OCI-LY7 (cell line): ENCODE measurements at regions not wholly inside any gene's neighbourhood (a gene's known extent, or its start where the extent isn't known, plus 50 kb on each side); places are given as distances from the start of the nearest gene placed in this dataset.
"Not testable (repeated sequence)": the region's sequence is repeated elsewhere in the genome, so short reads cannot be mapped to it uniquely, and the experiment has no call there.

Experiments
- BruUV-seq: library from RNA; stranded (reverse); fragments of 400-500 nt; replicated peaks from 2 replicates; lab custom pipeline; 2021; lab: Mats Ljungman, UMichigan
- CTCF ChIA-PET: fragments of 300-600 bp; sonication (Branson Sonifier 250); formaldehyde crosslinking; loops from one replicate; lab custom pipeline; 2022; ENCODE audit warnings: antibody characterized with exemption; ENCODE audit not compliant: unreplicated experiment; lab: Charles Lee
- POLR2A ChIA-PET: fragments of 300-600 bp; sonication (Branson Sonifier 250); formaldehyde crosslinking; loops from one replicate; lab custom pipeline; 2022; ENCODE audit warnings: antibody characterized with exemption; lab: Charles Lee
- DNase-seq: peaks from one replicate; pipeline ENCODE4 v3.0.0-alpha.2; 2015; ENCODE audit warnings: low spot score
- H2AFZ ChIP-seq: fragments of 200-600 bp; sonication (generic), shearing (Covaris generic); 2 replicates; pipeline ENCODE4 v1.6.1; 2014; ENCODE audit warnings: mild to moderate bottlenecking, antibody characterized with exemption, low read length, moderate library complexity
- H3K27ac ChIP-seq: fragments of 200-600 bp; sonication (generic); 2 replicates; pipeline ENCODE4 v1.5.1; 2014; ENCODE audit warnings: mixed run types, low read depth, mild to moderate bottlenecking, moderate library complexity, low read length, inconsistent platforms; ENCODE audit not compliant: poor library complexity, severe bottlenecking
- H3K36me3 ChIP-seq: fragments of 200-600 bp; sonication (generic); 2 replicates; pipeline ENCODE4 v1.6.1; 2014; ENCODE audit warnings: mild to moderate bottlenecking, antibody characterized with exemption, low read length, moderate library complexity, mixed read lengths; ENCODE audit not compliant: insufficient read depth
- H3K4me1 ChIP-seq: fragments of 200-600 bp; sonication (generic); 2 replicates; pipeline ENCODE4 v1.5.1; 2014; ENCODE audit warnings: mild to moderate bottlenecking, low read length; ENCODE audit not compliant: insufficient read depth, poor library complexity, severe bottlenecking
- H3K4me2 ChIP-seq: fragments of 200-600 bp; sonication (generic); 2 replicates; pipeline ENCODE4 v1.6.1; 2014; ENCODE audit warnings: mild to moderate bottlenecking, low read length
- H3K4me3 ChIP-seq: fragments of 200-600 bp; sonication (generic); 2 replicates; pipeline ENCODE4 v1.5.1; 2014; ENCODE audit warnings: mild to moderate bottlenecking, low read depth, low read length; ENCODE audit not compliant: poor library complexity, severe bottlenecking
- H3K79me2 ChIP-seq: fragments of 200-600 bp; sonication (generic); 2 replicates; pipeline ENCODE4 v1.6.1; 2016; ENCODE audit warnings: low read depth, mild to moderate bottlenecking, low read length, moderate library complexity, mixed read lengths; ENCODE audit not compliant: insufficient read depth
- H3K9me2 ChIP-seq: fragments of 200-600 bp; sonication (generic); 2 replicates; pipeline ENCODE4 v1.6.1; 2016; ENCODE audit warnings: mild to moderate bottlenecking, low read length, mixed read lengths; ENCODE audit not compliant: insufficient read depth
- H3K9me3 ChIP-seq: fragments of 200-600 bp; sonication (generic); 2 replicates; pipeline ENCODE4 v1.6.1; 2014; ENCODE audit warnings: mild to moderate bottlenecking, mixed run types, low read length, mixed read lengths
- H4K20me1 ChIP-seq: fragments of 200-600 bp; sonication (generic); 2 replicates; pipeline ENCODE4 v1.6.1; 2014; ENCODE audit warnings: mild to moderate bottlenecking, antibody characterized with exemption, low read length, moderate library complexity, mixed read lengths; ENCODE audit not compliant: insufficient read depth
- EZH2phosphoT487 ChIP-seq: fragments of 200-600 bp; sonication (generic); IDR thresholded peaks from 2 replicates; pipeline ENCODE4 v1.6.1; 2018; ENCODE audit warnings: low read depth, borderline replicate concordance, mild to moderate bottlenecking, mixed run types, antibody characterized with exemption, low read length, moderate library complexity, mixed read lengths
- intact Hi-C: fragments of 100-400 bp; cut with micrococcal nuclease; formaldehyde crosslinking; loops from one replicate; pipeline ENCODE4 v1.10.0; 2022; ENCODE audit not compliant: unreplicated experiment
- TF ChIP-seq, protein P1 (sequence below): fragments of 200-600 bp; sonication (generic); conservative IDR thresholded peaks from 2 replicates; pipeline ENCODE4 v1.5.1; 2014; ENCODE audit warnings: mild to moderate bottlenecking, antibody characterized with exemption, low read length, moderate library complexity, mixed read lengths

DNA sequence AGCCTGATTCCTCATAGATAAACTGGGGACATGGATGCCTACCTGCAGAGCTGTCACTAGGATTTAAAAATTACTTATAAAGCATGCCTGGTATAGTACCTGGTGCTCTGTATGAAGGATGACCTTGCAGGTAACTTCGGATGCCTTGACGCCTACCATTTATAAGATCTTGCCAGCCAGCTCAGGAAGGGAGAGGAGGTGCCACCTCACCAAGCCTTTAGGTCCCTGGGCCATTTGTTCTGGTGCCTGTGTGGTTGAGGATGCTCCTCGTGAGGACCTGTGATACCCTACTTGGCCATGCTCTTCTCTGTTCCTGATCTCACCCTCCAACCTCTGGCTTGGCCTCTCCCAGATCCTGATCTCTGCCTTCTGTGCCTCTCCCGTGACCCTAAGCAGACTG lies 85.2 kb downstream of the FDX1 start:
- no peak overlapping the region for H3K4me3 ChIP-seq
- no peaks in the 10 kb centered on the region for H3K9me2 ChIP-seq
- H3K4me1 ChIP-seq, result no peaks in the 10 kb centered on the region
- no peak overlapping the region for H2AFZ ChIP-seq
- intact Hi-C loops, result no loop called here
- no peak overlapping the region for H3K27ac ChIP-seq
- H3K36me3 ChIP-seq, result no peaks in the 10 kb centered on the region
- no TSS peak for BruUV-seq
- no peak for TF ChIP-seq EZH2phosphoT487
- TF ChIP-seq, protein P1, sequence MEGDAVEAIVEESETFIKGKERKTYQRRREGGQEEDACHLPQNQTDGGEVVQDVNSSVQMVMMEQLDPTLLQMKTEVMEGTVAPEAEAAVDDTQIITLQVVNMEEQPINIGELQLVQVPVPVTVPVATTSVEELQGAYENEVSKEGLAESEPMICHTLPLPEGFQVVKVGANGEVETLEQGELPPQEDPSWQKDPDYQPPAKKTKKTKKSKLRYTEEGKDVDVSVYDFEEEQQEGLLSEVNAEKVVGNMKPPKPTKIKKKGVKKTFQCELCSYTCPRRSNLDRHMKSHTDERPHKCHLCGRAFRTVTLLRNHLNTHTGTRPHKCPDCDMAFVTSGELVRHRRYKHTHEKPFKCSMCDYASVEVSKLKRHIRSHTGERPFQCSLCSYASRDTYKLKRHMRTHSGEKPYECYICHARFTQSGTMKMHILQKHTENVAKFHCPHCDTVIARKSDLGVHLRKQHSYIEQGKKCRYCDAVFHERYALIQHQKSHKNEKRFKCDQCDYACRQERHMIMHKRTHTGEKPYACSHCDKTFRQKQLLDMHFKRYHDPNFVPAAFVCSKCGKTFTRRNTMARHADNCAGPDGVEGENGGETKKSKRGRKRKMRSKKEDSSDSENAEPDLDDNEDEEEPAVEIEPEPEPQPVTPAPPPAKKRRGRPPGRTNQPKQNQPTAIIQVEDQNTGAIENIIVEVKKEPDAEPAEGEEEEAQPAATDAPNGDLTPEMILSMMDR, result no peak
- H3K9me3 ChIP-seq, result no peaks in the 10 kb centered on the region
- no peak for DNase-seq
- POLR2A ChIA-PET, result interaction anchor here (0.9 kb wide), 1 partner anchor 66 kb away, joined by 3 read pairs; no protein-coding TSS in a partner anchor
- no peaks in the 10 kb centered on the region for H3K79me2 ChIP-seq
- CTCF ChIA-PET, result no interaction called here
- H4K20me1 ChIP-seq, result no peaks in the 10 kb centered on the region
- H3K4me2 ChIP-seq, result no peak overlapping the region

GRCh38 chr11:110517381-110517780 lies 87.6 kb downstream of the FDX1 start:
- POLR2A ChIA-PET, H2AFZ ChIP-seq, H3K4me2 ChIP-seq, CTCF ChIA-PET, H3K4me3 ChIP-seq, H3K4me1 ChIP-seq, BruUV-seq, DNase-seq, H3K9me3 ChIP-seq, intact Hi-C loops, H3K79me2 ChIP-seq, H4K20me1 ChIP-seq, H3K36me3 ChIP-seq, H3K27ac ChIP-seq, H3K9me2 ChIP-seq: not testable (repeated sequence)

GRCh38 chr11:110518809-110519514 lies 89.2 kb downstream of the FDX1 start:
- no peaks in the 10 kb centered on the region for H3K79me2 ChIP-seq

More at GRCh38 chr11:110518809-110519514, 89.2 kb downstream of the FDX1 start:
- Histone ChIP-seq H3K36me3 (no peaks in the 10 kb centered on the region), H3K27ac (no peak overlapping the region), H2AFZ (no peak overlapping the region), H3K4me3 (no peak overlapping the region), H3K9me3 (no peaks in the 10 kb centered on the region; the same call in 1 of the 2 replicates), H3K9me2 (no peaks in the 10 kb centered on the region), H3K4me2 (no peak overlapping the region), H4K20me1 (no peaks in the 10 kb centered on the region), H3K4me1 (no peaks in the 10 kb centered on the region)
- ChIA-PET POLR2A (no interaction called here), CTCF (no interaction called here)
- BruUV-seq, result no TSS peak
- no peak for DNase-seq
- no peak for TF ChIP-seq EZH2phosphoT487
- TF ChIP-seq, protein P1, result no peak
- intact Hi-C loops, result no loop called here
